Body of pancreas (tissue), 4 donors: ENCODE measurements at regions not wholly inside any gene's neighbourhood (a gene's known extent, or its start where the extent isn't known, plus 50 kb on each side); places are given as distances from the start of the nearest gene placed in this dataset.

Experiments used
- POLR2A ChIP-seq, 3 donors: fragments of 450-650 bp; IDR thresholded peaks; one replicate each; pipeline ENCODE4 v1.6.1; 2016; ENCODE audit warnings: antibody characterized with exemption in 3 of 3, mild to moderate bottlenecking in 2 of 3
- TF ChIP-seq, protein P1 (sequence below), 7 experiments: fragments of 450-650 bp in 4 of 7; fragments of 200-600 bp in 3 of 7; sonication (generic) in 3 of 7; IDR thresholded peaks; one replicate each; pipeline ENCODE4 v1.5.1; 2016 to 2019; ENCODE audit warnings: antibody characterized with exemption in 7 of 7

DNA sequence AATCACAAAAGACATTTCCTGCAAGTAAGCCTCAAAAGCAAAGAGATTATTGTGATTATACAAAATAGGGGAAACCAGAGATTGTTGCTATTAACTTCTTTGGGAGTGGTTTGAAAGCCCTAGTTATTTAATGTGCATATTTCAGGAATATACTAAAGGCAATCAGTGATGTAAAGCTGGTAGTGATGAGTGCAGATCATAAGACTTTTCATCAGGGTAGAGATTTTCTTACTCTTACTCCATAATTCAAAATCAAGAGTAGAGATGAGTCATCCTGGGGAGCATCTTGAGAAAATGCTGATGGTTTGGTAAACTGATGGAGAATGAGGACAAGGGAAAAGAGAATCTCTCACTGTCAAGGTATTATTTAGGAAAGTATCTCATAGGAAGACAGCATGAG lies 309.5 kb downstream of the FBXO15 start:
- TF ChIP-seq, protein P1, sequence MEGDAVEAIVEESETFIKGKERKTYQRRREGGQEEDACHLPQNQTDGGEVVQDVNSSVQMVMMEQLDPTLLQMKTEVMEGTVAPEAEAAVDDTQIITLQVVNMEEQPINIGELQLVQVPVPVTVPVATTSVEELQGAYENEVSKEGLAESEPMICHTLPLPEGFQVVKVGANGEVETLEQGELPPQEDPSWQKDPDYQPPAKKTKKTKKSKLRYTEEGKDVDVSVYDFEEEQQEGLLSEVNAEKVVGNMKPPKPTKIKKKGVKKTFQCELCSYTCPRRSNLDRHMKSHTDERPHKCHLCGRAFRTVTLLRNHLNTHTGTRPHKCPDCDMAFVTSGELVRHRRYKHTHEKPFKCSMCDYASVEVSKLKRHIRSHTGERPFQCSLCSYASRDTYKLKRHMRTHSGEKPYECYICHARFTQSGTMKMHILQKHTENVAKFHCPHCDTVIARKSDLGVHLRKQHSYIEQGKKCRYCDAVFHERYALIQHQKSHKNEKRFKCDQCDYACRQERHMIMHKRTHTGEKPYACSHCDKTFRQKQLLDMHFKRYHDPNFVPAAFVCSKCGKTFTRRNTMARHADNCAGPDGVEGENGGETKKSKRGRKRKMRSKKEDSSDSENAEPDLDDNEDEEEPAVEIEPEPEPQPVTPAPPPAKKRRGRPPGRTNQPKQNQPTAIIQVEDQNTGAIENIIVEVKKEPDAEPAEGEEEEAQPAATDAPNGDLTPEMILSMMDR (IDR thresholded peaks at IDR 0.05) = no peak
- TF ChIP-seq POLR2A (IDR thresholded peaks at IDR 0.05) = no peak
